ENCODE measurements at regions not wholly inside any gene's neighbourhood (a gene's known extent, or its start where the extent isn't known, plus 50 kb on each side); places are given as distances from the start of the nearest gene placed in this dataset.
A peak's percentile ranks its signal among the peaks of the same experiment; 100 is the strongest.

GRCh38 chr10:33901166-33901565, 566.7 kb upstream of the NRP1 start:
- H3K79me2 ChIP-seq (ENCODE audit: control insufficient read depth, insufficient read depth, low read length) = no peaks in the 10 kb centered on the region
- H3K9me3 ChIP-seq (ENCODE audit: control insufficient read depth, insufficient read depth, low read depth, low read length) = no peaks in the 10 kb centered on the region
- no peaks in the 10 kb centered on the region for H4K20me1 ChIP-seq (ENCODE audit: control insufficient read depth, extremely low read depth, insufficient read depth, low read length)
- DNase-seq (ENCODE audit: low read depth in 2 of 2) = peak; percentile 88 to 95
- no peaks in the 10 kb centered on the region for H3K27me3 ChIP-seq (ENCODE audit: control insufficient read depth, insufficient read depth, low read length)
- H3K36me3 ChIP-seq (ENCODE audit: control insufficient read depth, insufficient read depth, low read length) = no peaks in the 10 kb centered on the region
- no peak overlapping the region for H3K9ac ChIP-seq (ENCODE audit: insufficient read depth, low read length)
- H3K4me2 ChIP-seq (ENCODE audit: extremely low read depth, insufficient read depth, low read length) = peak overlapping the region; percentile 42
- no peak overlapping the region for H2AFZ ChIP-seq (ENCODE audit: low read length)
- peaks cover 6% of the 10 kb centered on the region for H3K4me1 ChIP-seq (ENCODE audit: control insufficient read depth, extremely low read depth, insufficient read depth, low read length)
- TF ChIP-seq CTCF (conservative IDR thresholded peaks at IDR 0.05 in 1 of 2, IDR thresholded peaks at IDR 0.05 in 1 of 2; ENCODE audit: low read depth in 1 of 2, low read length in 2 of 2) (no peak), EZH2 (IDR thresholded peaks at IDR 0.05; ENCODE audit: low read length, missing control alignments) (no peak)
- no peak overlapping the region for H3K4me3 ChIP-seq (replicated peaks in 1 of 4; ENCODE audit: control extremely low read depth in 1 of 4, insufficient read depth in 1 of 4, low read depth in 3 of 4, low read length in 4 of 4)
- peak overlapping the region; percentile 5 for H3K27ac ChIP-seq (ENCODE audit: insufficient read depth, low read length)

- Histone ChIP-seq H3K79me2 (ENCODE audit: control insufficient read depth, insufficient read depth, low read length) (no peaks in the 10 kb centered on the region), H3K4me2 (ENCODE audit: extremely low read depth, insufficient read depth, low read length) (peak overlapping the region; percentile 42), H2AFZ (ENCODE audit: low read length) (no peak overlapping the region), H3K27me3 (ENCODE audit: control insufficient read depth, insufficient read depth, low read length) (no peaks in the 10 kb centered on the region), H4K20me1 (ENCODE audit: control insufficient read depth, extremely low read depth, insufficient read depth, low read length) (no peaks in the 10 kb centered on the region), H3K36me3 (ENCODE audit: control insufficient read depth, insufficient read depth, low read length) (no peaks in the 10 kb centered on the region), H3K9me3 (ENCODE audit: control insufficient read depth, insufficient read depth, low read depth, low read length) (no peaks in the 10 kb centered on the region), H3K27ac (ENCODE audit: insufficient read depth, low read length) (peak overlapping the region; percentile 5), H3K9ac (ENCODE audit: insufficient read depth, low read length) (no peak overlapping the region), H3K4me3 (replicated peaks in 1 of 4; ENCODE audit: control extremely low read depth in 1 of 4, insufficient read depth in 1 of 4, low read depth in 3 of 4, low read length in 4 of 4) (no peak overlapping the region), H3K4me1 (ENCODE audit: control insufficient read depth, extremely low read depth, insufficient read depth, low read length) (peaks cover 6% of the 10 kb centered on the region)
- DNase-seq (ENCODE audit: low read depth in 2 of 2) = peak; percentile 67 to 85
- no peak for TF ChIP-seq CTCF (conservative IDR thresholded peaks at IDR 0.05 in 1 of 2, IDR thresholded peaks at IDR 0.05 in 1 of 2; ENCODE audit: low read depth in 1 of 2, low read length in 2 of 2)
- no peak for TF ChIP-seq EZH2 (IDR thresholded peaks at IDR 0.05; ENCODE audit: low read length, missing control alignments)
Measured at GRCh38 chr10:33900596-33900995, 566.1 kb upstream of the NRP1 start.

- Histone ChIP-seq H3K4me3 (replicated peaks in 1 of 4; ENCODE audit: control extremely low read depth in 1 of 4, insufficient read depth in 1 of 4, low read depth in 3 of 4, low read length in 4 of 4) (no peak overlapping the region), H3K27ac (ENCODE audit: insufficient read depth, low read length) (no peak overlapping the region), H4K20me1 (ENCODE audit: control insufficient read depth, extremely low read depth, insufficient read depth, low read length) (no peaks in the 10 kb centered on the region), H2AFZ (ENCODE audit: low read length) (no peak overlapping the region), H3K27me3 (ENCODE audit: control insufficient read depth, insufficient read depth, low read length) (no peaks in the 10 kb centered on the region), H3K36me3 (ENCODE audit: control insufficient read depth, insufficient read depth, low read length) (no peaks in the 10 kb centered on the region), H3K9me3 (ENCODE audit: control insufficient read depth, insufficient read depth, low read depth, low read length) (no peaks in the 10 kb centered on the region), H3K9ac (ENCODE audit: insufficient read depth, low read length) (no peak overlapping the region), H3K79me2 (ENCODE audit: control insufficient read depth, insufficient read depth, low read length) (no peaks in the 10 kb centered on the region), H3K4me1 (ENCODE audit: control insufficient read depth, extremely low read depth, insufficient read depth, low read length) (peaks cover 6% of the 10 kb centered on the region), H3K4me2 (ENCODE audit: extremely low read depth, insufficient read depth, low read length) (no peak overlapping the region)
- peak in 1 of 2 donors; percentile 55 for DNase-seq (ENCODE audit: low read depth in 2 of 2)
- no peak for TF ChIP-seq CTCF (conservative IDR thresholded peaks at IDR 0.05 in 1 of 2, IDR thresholded peaks at IDR 0.05 in 1 of 2; ENCODE audit: low read depth in 1 of 2, low read length in 2 of 2)
- no peak for TF ChIP-seq EZH2 (IDR thresholded peaks at IDR 0.05; ENCODE audit: low read length, missing control alignments)
Measured at GRCh38 chr10:33899578-33900531, 565.4 kb upstream of the NRP1 start.
